ENCODE measurements at regions not wholly inside any gene's neighbourhood (a gene's known extent, or its start where the extent isn't known, plus 50 kb on each side); places are given as distances from the start of the nearest gene placed in this dataset.

- DNase-seq (ENCODE audit: extremely low read depth, low read depth), result no peak
- TF ChIP-seq, protein P1, sequence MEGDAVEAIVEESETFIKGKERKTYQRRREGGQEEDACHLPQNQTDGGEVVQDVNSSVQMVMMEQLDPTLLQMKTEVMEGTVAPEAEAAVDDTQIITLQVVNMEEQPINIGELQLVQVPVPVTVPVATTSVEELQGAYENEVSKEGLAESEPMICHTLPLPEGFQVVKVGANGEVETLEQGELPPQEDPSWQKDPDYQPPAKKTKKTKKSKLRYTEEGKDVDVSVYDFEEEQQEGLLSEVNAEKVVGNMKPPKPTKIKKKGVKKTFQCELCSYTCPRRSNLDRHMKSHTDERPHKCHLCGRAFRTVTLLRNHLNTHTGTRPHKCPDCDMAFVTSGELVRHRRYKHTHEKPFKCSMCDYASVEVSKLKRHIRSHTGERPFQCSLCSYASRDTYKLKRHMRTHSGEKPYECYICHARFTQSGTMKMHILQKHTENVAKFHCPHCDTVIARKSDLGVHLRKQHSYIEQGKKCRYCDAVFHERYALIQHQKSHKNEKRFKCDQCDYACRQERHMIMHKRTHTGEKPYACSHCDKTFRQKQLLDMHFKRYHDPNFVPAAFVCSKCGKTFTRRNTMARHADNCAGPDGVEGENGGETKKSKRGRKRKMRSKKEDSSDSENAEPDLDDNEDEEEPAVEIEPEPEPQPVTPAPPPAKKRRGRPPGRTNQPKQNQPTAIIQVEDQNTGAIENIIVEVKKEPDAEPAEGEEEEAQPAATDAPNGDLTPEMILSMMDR (IDR thresholded peaks at IDR 0.05; ENCODE audit: low read depth, low read length, missing control alignments), result no peak
- no peak overlapping the region for H3K4me3 ChIP-seq (replicated peaks; ENCODE audit: low read depth, low read length)
Measured at GRCh38 chr9:87063871-87064270, 116.6 kb upstream of the GAS1 start.

GRCh38 chr9:87064311-87064710 is 117.0 kb upstream of the GAS1 start:
- TF ChIP-seq, protein P1 (IDR thresholded peaks at IDR 0.05; ENCODE audit: low read depth, low read length, missing control alignments), result no peak
- DNase-seq (ENCODE audit: extremely low read depth, low read depth), result no peak
- no peak overlapping the region for H3K4me3 ChIP-seq (replicated peaks; ENCODE audit: low read depth, low read length)

DNA sequence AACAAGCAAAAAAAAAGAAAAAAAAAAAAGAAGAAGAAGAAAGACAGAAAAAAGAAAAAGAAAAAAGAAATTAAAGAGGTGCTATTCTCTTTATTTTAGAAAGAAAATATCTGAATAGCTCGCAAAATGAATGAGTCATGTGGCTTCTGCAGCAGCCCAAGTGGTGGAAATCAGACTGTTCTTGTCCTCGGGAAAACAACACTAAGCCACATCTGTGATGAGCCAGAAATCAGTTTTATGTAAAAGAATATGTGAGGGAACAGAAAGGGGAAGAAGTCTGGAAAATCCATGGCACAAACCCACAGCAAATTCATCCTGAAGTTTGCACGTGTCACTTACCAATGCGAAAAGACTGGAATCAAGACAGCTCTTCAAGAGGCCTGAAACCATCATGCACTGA is 118.7 kb upstream of the GAS1 start:
- no peak for DNase-seq (ENCODE audit: extremely low read depth, low read depth)
- H3K4me3 ChIP-seq (replicated peaks; ENCODE audit: low read depth, low read length), result no peak overlapping the region
- TF ChIP-seq, protein P1 (IDR thresholded peaks at IDR 0.05; ENCODE audit: low read depth, low read length, missing control alignments), result no peak

- TF ChIP-seq, protein P1 (IDR thresholded peaks at IDR 0.05; ENCODE audit: low read depth, low read length, missing control alignments), result no peak
- DNase-seq (ENCODE audit: extremely low read depth, low read depth), result no peak
- H3K4me3 ChIP-seq (replicated peaks; ENCODE audit: low read depth, low read length), result no peak overlapping the region
Measured at GRCh38 chr9:87067426-87067825, 120.1 kb upstream of the GAS1 start.

- TF ChIP-seq, protein P1 (IDR thresholded peaks at IDR 0.05; ENCODE audit: low read depth, low read length, missing control alignments), result no peak
- no peak for DNase-seq (ENCODE audit: extremely low read depth, low read depth)
- H3K4me3 ChIP-seq (replicated peaks; ENCODE audit: low read depth, low read length), result no peak overlapping the region
Measured at GRCh38 chr9:87068177-87068840, 121.0 kb upstream of the GAS1 start.

DNA sequence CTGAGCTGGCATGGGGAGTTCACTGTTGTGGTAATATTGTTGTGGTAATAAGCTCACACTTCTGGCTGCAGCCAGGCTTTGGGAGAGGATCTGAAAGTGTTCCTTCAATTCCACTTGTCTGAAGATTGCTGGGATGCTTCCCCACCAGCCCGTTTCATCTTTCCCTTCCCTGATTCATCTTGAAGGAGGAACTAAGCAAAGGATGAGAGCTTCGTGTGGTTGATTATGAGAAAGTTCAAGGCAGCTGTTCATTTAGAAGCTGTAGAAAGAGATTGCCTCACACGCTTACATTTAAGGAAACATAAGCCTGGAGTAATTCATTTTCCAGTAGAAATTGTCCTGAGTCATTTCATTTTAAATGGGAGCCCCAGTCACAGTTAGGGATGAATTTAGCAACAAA is 122.4 kb upstream of the GAS1 start:
- TF ChIP-seq, protein P1 (IDR thresholded peaks at IDR 0.05; ENCODE audit: low read depth, low read length, missing control alignments), result no peak

GRCh38 chr9:87070336-87070735 is 123.0 kb upstream of the GAS1 start:
- no peak for DNase-seq (ENCODE audit: extremely low read depth, low read depth)
- TF ChIP-seq, protein P1 (IDR thresholded peaks at IDR 0.05; ENCODE audit: low read depth, low read length, missing control alignments), result no peak

More for the DNA sequence above, 122.4 kb upstream of the GAS1 start:
- no peak overlapping the region for H3K4me3 ChIP-seq (replicated peaks; ENCODE audit: low read depth, low read length)
- no peak for DNase-seq (ENCODE audit: extremely low read depth, low read depth)

More at GRCh38 chr9:87070336-87070735, 123.0 kb upstream of the GAS1 start:
- H3K4me3 ChIP-seq (replicated peaks; ENCODE audit: low read depth, low read length), result no peak overlapping the region

All from HFF-Myc (cell line).